ENCODE measurements at regions not wholly inside any gene's neighbourhood (a gene's known extent, or its start where the extent isn't known, plus 50 kb on each side); places are given as distances from the start of the nearest gene placed in this dataset.
"Not testable (repeated sequence)": the region's sequence is repeated elsewhere in the genome, so short reads cannot be mapped to it uniquely, and the experiment has no call there.

DNA sequence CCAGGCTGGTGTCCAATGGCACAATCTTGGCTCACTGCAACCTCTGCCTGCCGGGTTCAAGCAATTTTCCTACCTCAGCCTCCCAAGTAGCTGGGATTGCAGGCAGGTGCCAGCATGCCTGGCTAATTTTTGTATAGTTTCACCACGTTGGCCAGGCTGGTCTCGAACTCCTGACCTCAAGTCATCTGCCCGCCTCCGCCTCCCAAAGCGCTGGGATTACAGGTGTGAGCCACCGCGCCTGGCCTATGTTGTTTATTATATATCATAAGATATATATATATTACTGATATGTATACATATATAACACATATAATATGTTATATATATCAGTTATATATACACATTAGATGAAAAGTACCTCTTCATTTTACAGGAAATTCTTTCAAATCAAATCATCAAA is 914.7 kb downstream of the FOXD4L5 start:
- DNase-seq (ENCODE audit: low read depth) = not testable (repeated sequence)

DNA sequence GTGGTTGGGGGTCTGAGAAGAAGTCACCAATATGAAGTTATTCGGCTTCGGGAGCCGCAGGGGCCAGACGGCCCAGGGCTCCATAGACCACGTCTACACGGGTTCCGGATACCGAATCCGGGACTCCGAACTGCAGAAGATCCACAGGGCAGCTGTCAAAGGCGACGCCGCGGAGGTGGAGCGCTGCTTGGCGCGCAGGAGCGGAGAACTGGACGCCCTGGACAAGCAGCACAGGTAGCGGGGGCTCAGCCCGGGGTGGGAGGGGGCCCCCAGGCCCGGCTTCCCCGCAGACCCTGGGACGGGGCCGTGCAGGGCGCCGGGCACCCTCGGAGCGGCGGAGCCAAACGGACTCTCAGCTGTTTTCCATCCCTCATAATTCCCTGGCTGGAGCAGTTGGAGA is 915.4 kb downstream of the FOXD4L5 start:
- DNase-seq (ENCODE audit: low read depth); H3K4me3 ChIP-seq (ENCODE audit: low read depth, low read length): not testable (repeated sequence)

More for the DNA sequence above, 914.7 kb downstream of the FOXD4L5 start:
- H3K4me3 ChIP-seq (ENCODE audit: low read depth, low read length) = not testable (repeated sequence)

DNA sequence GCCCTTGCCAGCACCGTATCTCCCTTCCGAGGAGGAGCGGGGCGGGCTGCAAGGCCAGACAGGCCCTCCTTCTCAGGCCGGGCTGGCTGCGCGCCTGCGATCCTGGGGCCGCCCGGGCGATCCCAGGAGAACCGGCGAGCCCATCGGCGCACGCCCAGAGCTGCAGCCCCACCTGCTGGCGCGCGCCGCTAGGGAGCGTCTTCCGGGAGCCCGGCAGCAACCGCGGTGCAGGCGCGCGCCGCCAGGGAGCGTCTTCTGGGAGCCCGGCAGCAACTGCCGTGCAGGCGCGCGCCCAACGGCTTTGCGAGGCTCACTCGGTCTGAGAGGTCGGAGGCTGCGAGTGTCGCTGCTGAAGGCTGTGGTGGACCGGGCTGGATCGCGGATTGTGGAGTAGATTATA is 915.9 kb downstream of the FOXD4L5 start:
- not testable (repeated sequence) for H3K4me3 ChIP-seq (ENCODE audit: low read depth, low read length); DNase-seq (ENCODE audit: low read depth)
- TF ChIP-seq, protein P1, sequence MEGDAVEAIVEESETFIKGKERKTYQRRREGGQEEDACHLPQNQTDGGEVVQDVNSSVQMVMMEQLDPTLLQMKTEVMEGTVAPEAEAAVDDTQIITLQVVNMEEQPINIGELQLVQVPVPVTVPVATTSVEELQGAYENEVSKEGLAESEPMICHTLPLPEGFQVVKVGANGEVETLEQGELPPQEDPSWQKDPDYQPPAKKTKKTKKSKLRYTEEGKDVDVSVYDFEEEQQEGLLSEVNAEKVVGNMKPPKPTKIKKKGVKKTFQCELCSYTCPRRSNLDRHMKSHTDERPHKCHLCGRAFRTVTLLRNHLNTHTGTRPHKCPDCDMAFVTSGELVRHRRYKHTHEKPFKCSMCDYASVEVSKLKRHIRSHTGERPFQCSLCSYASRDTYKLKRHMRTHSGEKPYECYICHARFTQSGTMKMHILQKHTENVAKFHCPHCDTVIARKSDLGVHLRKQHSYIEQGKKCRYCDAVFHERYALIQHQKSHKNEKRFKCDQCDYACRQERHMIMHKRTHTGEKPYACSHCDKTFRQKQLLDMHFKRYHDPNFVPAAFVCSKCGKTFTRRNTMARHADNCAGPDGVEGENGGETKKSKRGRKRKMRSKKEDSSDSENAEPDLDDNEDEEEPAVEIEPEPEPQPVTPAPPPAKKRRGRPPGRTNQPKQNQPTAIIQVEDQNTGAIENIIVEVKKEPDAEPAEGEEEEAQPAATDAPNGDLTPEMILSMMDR (IDR thresholded peaks at IDR 0.05; ENCODE audit: insufficient read depth, low read depth, low read length) = peak; percentile 29

DNA sequence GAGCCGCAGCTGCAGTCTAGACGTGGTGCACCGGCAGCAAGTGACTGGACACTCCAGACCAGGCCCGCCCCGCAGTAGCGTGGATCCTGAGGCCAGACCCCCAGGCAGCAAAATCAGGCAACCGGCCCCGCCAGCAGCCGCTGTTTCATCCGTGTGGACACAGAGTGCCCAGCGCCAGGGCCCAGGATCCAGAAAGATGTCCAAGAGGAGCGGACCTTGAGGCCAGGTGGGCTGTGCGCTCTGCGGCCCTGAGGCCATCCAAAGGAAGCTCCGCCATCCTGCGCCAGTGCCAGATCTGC is 916.4 kb downstream of the FOXD4L5 start:
- not testable (repeated sequence) for DNase-seq (ENCODE audit: low read depth); H3K4me3 ChIP-seq (ENCODE audit: low read depth, low read length)

DNA sequence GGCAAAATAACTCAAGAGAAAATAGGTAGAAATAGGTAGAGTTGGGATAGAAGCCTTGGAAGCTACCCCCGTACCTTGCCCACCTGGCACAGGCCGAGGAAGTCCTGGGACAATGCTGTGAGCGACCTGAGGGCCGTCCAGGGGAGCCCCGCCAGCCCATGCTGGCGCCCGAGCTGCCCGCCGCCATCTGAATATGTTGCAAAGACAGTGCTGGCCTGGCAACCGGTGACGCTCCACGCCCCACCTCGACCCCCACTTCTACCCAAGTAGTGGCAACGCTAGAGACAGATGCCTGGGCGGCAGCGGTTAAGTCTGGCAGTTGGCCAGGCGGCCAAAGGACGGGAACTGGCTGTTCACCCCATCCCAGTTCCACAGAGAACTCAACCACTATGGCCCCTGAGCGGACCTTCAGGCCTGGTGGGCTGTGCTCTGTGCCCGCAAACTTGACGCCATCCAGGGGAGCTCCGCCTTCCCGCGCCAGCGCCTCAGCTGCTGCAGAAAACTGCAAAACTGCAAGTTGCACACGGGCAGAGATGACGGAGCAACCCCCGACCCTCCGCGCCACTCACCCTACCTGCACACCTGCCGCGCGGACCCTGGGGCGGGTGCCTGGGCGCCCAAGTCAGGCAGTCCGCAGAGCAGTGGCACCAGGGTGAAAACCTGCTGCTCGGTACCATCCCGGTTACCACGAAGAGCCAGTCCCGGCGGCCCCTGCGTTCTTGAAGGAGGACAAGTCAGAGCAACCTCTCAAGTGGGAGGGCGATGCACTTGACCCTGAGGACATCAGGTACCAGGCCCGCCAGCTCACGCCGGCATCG is 917.0 kb downstream of the FOXD4L5 start:
- not testable (repeated sequence) for H3K4me3 ChIP-seq (ENCODE audit: low read depth, low read length); DNase-seq (ENCODE audit: low read depth)

All from fibroblast of villous mesenchyme (primary cell).